Upper lobe of right lung (tissue), 1 donor: ENCODE measurements at regions not wholly inside any gene's neighbourhood (a gene's known extent, or its start where the extent isn't known, plus 50 kb on each side); places are given as distances from the start of the nearest gene placed in this dataset.

ENCODE experiments used
- ATAC-seq: fragments of 200-7000 bp; cut with Tn5 transposase; one replicate; pipeline ENCODE4 v1.9.1; 2020; ENCODE audit warnings: mild to moderate bottlenecking, moderate library complexity
- DNase-seq: peaks from one replicate; pipeline ENCODE4 v3.0.0-alpha.2; 2020
- H3K27ac ChIP-seq: fragments of 200-600 bp; one replicate; pipeline ENCODE4 v1.8.0; 2022
- H3K27me3 ChIP-seq: fragments of 200-600 bp; one replicate; pipeline ENCODE4 v1.8.0; 2022; ENCODE audit warnings: mild to moderate bottlenecking
- H3K36me3 ChIP-seq: fragments of 200-600 bp; one replicate; pipeline ENCODE4 v1.8.0; 2022
- H3K4me1 ChIP-seq: fragments of 200-600 bp; one replicate; pipeline ENCODE4 v1.8.0; 2022
- H3K4me3 ChIP-seq: fragments of 200-600 bp; one replicate; pipeline ENCODE4 v1.8.0; 2022; ENCODE audit warnings: mild to moderate bottlenecking
- H3K9me3 ChIP-seq: fragments of 200-600 bp; one replicate; pipeline ENCODE4 v1.8.0; 2022
- CTCF ChIP-seq: fragments of 200-600 bp; IDR thresholded peaks from one replicate; pipeline ENCODE4 v1.8.0; 2022; ENCODE audit warnings: antibody characterized with exemption
- intact Hi-C: fragments of 100-400 bp; cut with DNase I; formaldehyde crosslinking; loops from one replicate; pipeline ENCODE4 v1.11.0; 2022
- donor health status: DM: no; HTN: yes; CAD: no; lungs with severe emphysema.

- Histone ChIP-seq H3K9me3 (peaks cover 4% of the 10 kb centered on the region), H3K36me3 (no peaks in the 10 kb centered on the region), H3K4me1 (no peaks in the 10 kb centered on the region), H3K4me3 (no peak overlapping the region), H3K27me3 (no peaks in the 10 kb centered on the region), H3K27ac (no peak overlapping the region)
- TF ChIP-seq CTCF = no peak
- ATAC-seq (no peak), DNase-seq (no peak)
- intact Hi-C loops = no loop called here
These were observed 346.3 kb upstream of the POU3F1 start for GRCh38 chr1:38392861-38393260.

GRCh38 chr1:38381256-38381655 lies 334.7 kb upstream of the POU3F1 start:
- DNase-seq (no peak), ATAC-seq (no peak)
- H3K27ac ChIP-seq = no peak overlapping the region
- no peaks in the 10 kb centered on the region for H3K27me3 ChIP-seq
- TF ChIP-seq CTCF = no peak
- no peaks in the 10 kb centered on the region for H3K9me3 ChIP-seq
- H3K36me3 ChIP-seq = no peaks in the 10 kb centered on the region
- intact Hi-C loops = no loop called here
- H3K4me3 ChIP-seq = no peak overlapping the region
- no peaks in the 10 kb centered on the region for H3K4me1 ChIP-seq

GRCh38 chr1:38376577-38376976 lies 330.0 kb upstream of the POU3F1 start:
- Histone ChIP-seq H3K4me1 (no peaks in the 10 kb centered on the region), H3K27me3 (no peaks in the 10 kb centered on the region), H3K9me3 (peaks cover 6% of the 10 kb centered on the region), H3K4me3 (no peak overlapping the region), H3K27ac (no peak overlapping the region), H3K36me3 (no peaks in the 10 kb centered on the region)
- TF ChIP-seq CTCF = no peak
- no peak for ATAC-seq
- intact Hi-C loops = no loop called here
- DNase-seq = no peak

- no peak for TF ChIP-seq CTCF
- ATAC-seq (no peak), DNase-seq (no peak)
- H3K4me3 ChIP-seq = no peak overlapping the region
- no peaks in the 10 kb centered on the region for H3K36me3 ChIP-seq
- intact Hi-C loops = no loop called here
- H3K27me3 ChIP-seq = no peaks in the 10 kb centered on the region
- H3K9me3 ChIP-seq = peaks cover 6% of the 10 kb centered on the region
- no peak overlapping the region for H3K27ac ChIP-seq
- no peaks in the 10 kb centered on the region for H3K4me1 ChIP-seq
These were observed 328.4 kb upstream of the POU3F1 start for GRCh38 chr1:38375035-38375434.

GRCh38 chr1:38371505-38371844 lies 324.9 kb upstream of the POU3F1 start:
- no peak for DNase-seq
- Histone ChIP-seq H3K27ac (no peak overlapping the region), H3K4me3 (no peak overlapping the region), H3K9me3 (peaks cover 6% of the 10 kb centered on the region), H3K4me1 (no peaks in the 10 kb centered on the region), H3K36me3 (no peaks in the 10 kb centered on the region), H3K27me3 (no peaks in the 10 kb centered on the region)
- intact Hi-C loops = no loop called here
- no peak for ATAC-seq
- TF ChIP-seq CTCF = no peak

GRCh38 chr1:38370716-38371504 lies 324.3 kb upstream of the POU3F1 start:
- TF ChIP-seq CTCF = no peak
- H3K9me3 ChIP-seq = peaks cover 6% of the 10 kb centered on the region
- H3K4me3 ChIP-seq = no peak overlapping the region
- H3K27ac ChIP-seq = no peak overlapping the region
- no peak for ATAC-seq
- DNase-seq = no peak
- no peaks in the 10 kb centered on the region for H3K27me3 ChIP-seq
- no peaks in the 10 kb centered on the region for H3K4me1 ChIP-seq
- H3K36me3 ChIP-seq = no peaks in the 10 kb centered on the region
- intact Hi-C loops = no loop called here
